Keratinocyte (primary cell): ENCODE measurements at regions not wholly inside any gene's neighbourhood (a gene's known extent, or its start where the extent isn't known, plus 50 kb on each side); places are given as distances from the start of the nearest gene placed in this dataset.

Source experiments
- DNase-seq: peaks from one replicate; pipeline ENCODE4 v3.0.0-alpha.2; 2011; ENCODE audit warnings: low read depth, missing footprints, low spot score
- FAIRE-seq: peaks from 2 replicates; lab custom pipeline; 2011; peaks lifted over from hg19 to GRCh38; lab: Jason Lieb, UNC
- H2AFZ ChIP-seq: 2 replicates; pipeline ENCODE4 v1.6.0; 2012; ENCODE audit warnings: low read length, control low read depth, inconsistent platforms; ENCODE audit not compliant: control insufficient read depth
- H3K27ac ChIP-seq: 2 replicates; pipeline ENCODE4 v1.5.1; 2011; ENCODE audit warnings: low read length; ENCODE audit not compliant: control insufficient read depth, insufficient read depth
- H3K27me3 ChIP-seq: 3 replicates; pipeline ENCODE4 v1.6.0; 2011; ENCODE audit warnings: low read length; ENCODE audit not compliant: control insufficient read depth, insufficient read depth; ENCODE audit errors: extremely low read depth
- H3K36me3 ChIP-seq, 2 experiments: 2 replicates in 1 of 2; 3 replicates in 1 of 2; pipeline ENCODE4 v1.5.1; 2011; ENCODE audit warnings: low read length in 2 of 2, mild to moderate bottlenecking in 1 of 2; ENCODE audit not compliant: control insufficient read depth in 2 of 2, insufficient read depth in 2 of 2; ENCODE audit errors: extremely low read depth in 1 of 2
- H3K4me1 ChIP-seq: 3 replicates; pipeline ENCODE4 v1.5.1; 2011; ENCODE audit warnings: low read length; ENCODE audit not compliant: control insufficient read depth, insufficient read depth; ENCODE audit errors: extremely low read depth
- H3K4me2 ChIP-seq: 3 replicates; pipeline ENCODE4 v1.6.0; 2011; ENCODE audit warnings: low read depth, low read length; ENCODE audit not compliant: control insufficient read depth, insufficient read depth; ENCODE audit errors: extremely low read depth
- H3K4me3 ChIP-seq, 3 experiments: fragments of 200-600 bp in 1 of 3; sonication (generic) in 1 of 3; 2 replicates in 2 of 3; 3 replicates in 1 of 3; pipeline ENCODE4 v1.5.1; 2011 to 2016; ENCODE audit warnings: low read length in 3 of 3, mild to moderate bottlenecking in 3 of 3, control low read depth in 2 of 3, inconsistent platforms in 1 of 3, low read depth in 1 of 3, mixed read lengths in 1 of 3, mixed run types in 1 of 3, moderate library complexity in 1 of 3; ENCODE audit not compliant: control insufficient read depth in 2 of 3, insufficient read depth in 2 of 3; ENCODE audit errors: extremely low read depth in 1 of 3
- H3K79me2 ChIP-seq: 2 replicates; pipeline ENCODE4 v1.6.0; 2012; ENCODE audit warnings: low read length; ENCODE audit not compliant: control insufficient read depth, insufficient read depth
- H3K9ac ChIP-seq: 3 replicates; pipeline ENCODE4 v1.6.0; 2011; ENCODE audit warnings: low read length; ENCODE audit not compliant: control insufficient read depth, insufficient read depth; ENCODE audit errors: extremely low read depth
- H3K9me1 ChIP-seq: 3 replicates; pipeline ENCODE4 v1.6.0; 2011; ENCODE audit warnings: low read length; ENCODE audit not compliant: control insufficient read depth, insufficient read depth; ENCODE audit errors: extremely low read depth
- H3K9me3 ChIP-seq: 2 replicates; pipeline ENCODE4 v1.5.1; 2012; ENCODE audit warnings: low read depth, low read length; ENCODE audit not compliant: control insufficient read depth
- H4K20me1 ChIP-seq: 3 replicates; pipeline ENCODE4 v1.6.0; 2011; ENCODE audit warnings: low read length; ENCODE audit not compliant: control insufficient read depth, insufficient read depth; ENCODE audit errors: extremely low read depth
- EZH2 ChIP-seq: IDR thresholded peaks from one replicate; pipeline ENCODE4 v1.6.1; 2012; ENCODE audit warnings: inconsistent platforms, mild to moderate bottlenecking, low read length, moderate library complexity
- dilution Hi-C: fragments of 300-500 bp; cut with MboI; formaldehyde crosslinking; loops from one replicate; pipeline ENCODE4 v1.7.0; 2020; ENCODE audit warnings: low sequenced_read_pairs; ENCODE audit not compliant: extremely low pct_ligation_motif_present
- TF ChIP-seq, protein P1 (sequence below), 3 experiments: IDR thresholded peaks in 1 of 3; conservative IDR thresholded peaks in 1 of 3; optimal IDR thresholded peaks in 1 of 3; 2 replicates in 2 of 3; 3 replicates in 1 of 3; pipeline versions ENCODE3 to v1.5.1; 2011; ENCODE audit warnings: low read length in 3 of 3, mild to moderate bottlenecking in 3 of 3, moderate library complexity in 2 of 3, control low read depth in 1 of 3, inconsistent platforms in 1 of 3; ENCODE audit not compliant: insufficient read depth in 2 of 3; ENCODE audit errors: extremely low read depth in 1 of 3

DNA sequence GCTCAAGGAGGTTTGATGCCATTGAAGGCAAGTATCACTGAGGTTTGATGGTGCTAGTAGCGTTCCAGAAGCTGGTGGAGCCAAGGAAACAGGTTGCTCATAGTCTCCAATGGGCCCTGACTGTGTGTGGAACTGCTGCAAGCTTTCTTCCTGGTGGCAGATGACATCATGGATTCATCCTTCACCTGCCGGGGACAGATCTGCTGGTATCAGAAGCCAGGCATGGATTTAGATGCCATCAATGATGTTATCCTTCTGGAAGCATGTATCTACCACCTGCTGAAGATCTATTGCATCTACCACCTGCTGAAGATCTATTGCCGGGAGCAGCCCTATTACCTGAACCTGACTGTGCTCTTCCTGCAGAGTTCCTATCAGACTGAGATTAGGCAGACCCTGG, 734.4 kb downstream of the PLA2G4A start:
- no peak overlapping the region for H3K4me3 ChIP-seq
- no peaks in the 10 kb centered on the region for H3K27me3 ChIP-seq
- H3K4me2 ChIP-seq: no peak overlapping the region
- TF ChIP-seq EZH2: no peak
- H3K9me3 ChIP-seq: no peaks in the 10 kb centered on the region
- no peaks in the 10 kb centered on the region for H4K20me1 ChIP-seq
- no peak overlapping the region for H3K27ac ChIP-seq
- H3K4me1 ChIP-seq: no peaks in the 10 kb centered on the region
- DNase-seq (no peak), FAIRE-seq (no peak)
- no peak overlapping the region for H3K9ac ChIP-seq
- dilution Hi-C loops: no loop called here
- H3K9me1 ChIP-seq: no peaks in the 10 kb centered on the region
- H3K36me3 ChIP-seq: no peaks in the 10 kb centered on the region
- no peaks in the 10 kb centered on the region for H3K79me2 ChIP-seq
- no peak overlapping the region for H2AFZ ChIP-seq

DNA sequence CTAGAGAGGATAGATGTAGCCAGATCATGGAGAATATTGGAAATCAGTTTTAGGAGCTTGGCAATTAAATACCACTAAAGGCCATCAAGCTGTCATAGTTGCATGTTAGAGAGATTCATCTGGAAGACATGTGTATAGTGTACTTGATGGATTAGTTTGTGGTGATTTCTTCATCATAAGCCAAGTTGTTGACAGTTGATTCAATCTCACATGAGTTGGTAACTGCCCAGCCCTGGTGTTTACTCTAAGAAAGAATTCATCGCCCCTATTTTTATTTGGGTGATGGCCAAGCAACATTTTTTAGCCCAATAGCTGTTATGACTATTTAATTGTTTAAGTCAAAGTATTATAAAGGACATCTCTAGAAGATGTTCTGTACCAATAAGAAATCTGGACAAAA, 737.6 kb downstream of the PLA2G4A start:
- H3K4me3 ChIP-seq: no peak overlapping the region
- no peak for TF ChIP-seq EZH2
- no peaks in the 10 kb centered on the region for H3K36me3 ChIP-seq
- H3K9me3 ChIP-seq: no peaks in the 10 kb centered on the region
- FAIRE-seq (no peak), DNase-seq (no peak)
- no peak overlapping the region for H3K4me2 ChIP-seq
- H3K9ac ChIP-seq: no peak overlapping the region
- no peak overlapping the region for H3K27ac ChIP-seq
- no peak overlapping the region for H2AFZ ChIP-seq
- H3K4me1 ChIP-seq: no peaks in the 10 kb centered on the region
- no peaks in the 10 kb centered on the region for H4K20me1 ChIP-seq
- no peaks in the 10 kb centered on the region for H3K9me1 ChIP-seq
- dilution Hi-C loops: no loop called here
- H3K79me2 ChIP-seq: no peaks in the 10 kb centered on the region
- H3K27me3 ChIP-seq: no peaks in the 10 kb centered on the region

DNA sequence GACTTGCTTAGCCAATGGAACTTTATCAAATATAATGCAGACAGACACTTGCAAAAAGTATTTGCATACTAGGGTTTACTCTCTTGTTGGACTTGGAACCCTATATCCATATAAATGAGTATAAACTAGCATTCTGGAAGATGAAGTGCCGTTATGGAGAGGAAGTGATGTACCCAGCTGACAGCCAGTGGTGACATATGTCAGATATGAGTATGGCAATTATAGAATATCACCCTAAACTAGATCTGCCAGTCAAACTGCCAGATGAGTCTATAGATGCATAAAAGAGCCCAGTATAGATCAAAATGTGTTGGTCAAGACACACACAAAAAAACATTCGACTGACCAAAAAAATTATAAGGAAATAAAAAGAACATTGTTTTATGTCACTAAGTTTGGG, 739.3 kb downstream of the PLA2G4A start:
- no peaks in the 10 kb centered on the region for H4K20me1 ChIP-seq
- DNase-seq (no peak), FAIRE-seq (no peak)
- H3K4me3 ChIP-seq: no peak overlapping the region
- no peaks in the 10 kb centered on the region for H3K36me3 ChIP-seq
- no peak overlapping the region for H3K9ac ChIP-seq
- no peak overlapping the region for H3K27ac ChIP-seq
- dilution Hi-C loops: no loop called here
- H3K9me1 ChIP-seq: no peaks in the 10 kb centered on the region
- no peak for TF ChIP-seq EZH2
- TF ChIP-seq, protein P1, sequence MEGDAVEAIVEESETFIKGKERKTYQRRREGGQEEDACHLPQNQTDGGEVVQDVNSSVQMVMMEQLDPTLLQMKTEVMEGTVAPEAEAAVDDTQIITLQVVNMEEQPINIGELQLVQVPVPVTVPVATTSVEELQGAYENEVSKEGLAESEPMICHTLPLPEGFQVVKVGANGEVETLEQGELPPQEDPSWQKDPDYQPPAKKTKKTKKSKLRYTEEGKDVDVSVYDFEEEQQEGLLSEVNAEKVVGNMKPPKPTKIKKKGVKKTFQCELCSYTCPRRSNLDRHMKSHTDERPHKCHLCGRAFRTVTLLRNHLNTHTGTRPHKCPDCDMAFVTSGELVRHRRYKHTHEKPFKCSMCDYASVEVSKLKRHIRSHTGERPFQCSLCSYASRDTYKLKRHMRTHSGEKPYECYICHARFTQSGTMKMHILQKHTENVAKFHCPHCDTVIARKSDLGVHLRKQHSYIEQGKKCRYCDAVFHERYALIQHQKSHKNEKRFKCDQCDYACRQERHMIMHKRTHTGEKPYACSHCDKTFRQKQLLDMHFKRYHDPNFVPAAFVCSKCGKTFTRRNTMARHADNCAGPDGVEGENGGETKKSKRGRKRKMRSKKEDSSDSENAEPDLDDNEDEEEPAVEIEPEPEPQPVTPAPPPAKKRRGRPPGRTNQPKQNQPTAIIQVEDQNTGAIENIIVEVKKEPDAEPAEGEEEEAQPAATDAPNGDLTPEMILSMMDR (optimal IDR thresholded peaks at IDR 0.05 in 1 of 3, IDR thresholded peaks at IDR 0.05 in 1 of 3, conservative IDR thresholded peaks at IDR 0.05 in 1 of 3; ENCODE audit: extremely low read depth in 1 of 3, insufficient read depth in 2 of 3, low read length in 3 of 3): no peak
- no peaks in the 10 kb centered on the region for H3K79me2 ChIP-seq
- no peak overlapping the region for H2AFZ ChIP-seq
- no peaks in the 10 kb centered on the region for H3K4me1 ChIP-seq
- H3K9me3 ChIP-seq: no peaks in the 10 kb centered on the region
- no peak overlapping the region for H3K4me2 ChIP-seq
- H3K27me3 ChIP-seq: no peaks in the 10 kb centered on the region
